ENCODE measurements at regions not wholly inside any gene's neighbourhood (a gene's known extent, or its start where the extent isn't known, plus 50 kb on each side); places are given as distances from the start of the nearest gene placed in this dataset.
"Not testable (repeated sequence)": the region's sequence is repeated elsewhere in the genome, so short reads cannot be mapped to it uniquely, and the experiment has no call there.

GRCh38 chr11:28819741-28820140 is 711.6 kb downstream of the METTL15 start:
- no peak for DNase-seq (ENCODE audit: low read depth)

GRCh38 chr11:28815110-28815509 is 706.9 kb downstream of the METTL15 start:
- no peak for DNase-seq (ENCODE audit: low read depth)

- DNase-seq (ENCODE audit: low read depth): no peak
Measured at GRCh38 chr11:28808771-28809170, 700.6 kb downstream of the METTL15 start.

- no peak for DNase-seq (ENCODE audit: low read depth)
Measured at GRCh38 chr11:28799316-28799715, 691.1 kb downstream of the METTL15 start.

GRCh38 chr11:28798286-28798685 is 690.1 kb downstream of the METTL15 start:
- no peak for DNase-seq (ENCODE audit: low read depth)

- DNase-seq (ENCODE audit: low read depth): no peak
Measured at GRCh38 chr11:28797536-28797935, 689.3 kb downstream of the METTL15 start.

- no peak for DNase-seq (ENCODE audit: low read depth)
Measured at GRCh38 chr11:28794405-28794804, 686.2 kb downstream of the METTL15 start.

- DNase-seq (ENCODE audit: low read depth): no peak
Measured at GRCh38 chr11:28793282-28793738, 685.1 kb downstream of the METTL15 start.

- DNase-seq (ENCODE audit: low read depth): no peak
Measured at GRCh38 chr11:28792856-28793255, 684.7 kb downstream of the METTL15 start.

- DNase-seq (ENCODE audit: low read depth): not testable (repeated sequence)
Measured at GRCh38 chr11:28787897-28788296, 679.7 kb downstream of the METTL15 start.

- DNase-seq (ENCODE audit: low read depth): no peak
Measured at GRCh38 chr11:28777126-28777525, 668.9 kb downstream of the METTL15 start.

- DNase-seq (ENCODE audit: low read depth): no peak
Measured at GRCh38 chr11:28773606-28774005, 665.4 kb downstream of the METTL15 start.

- DNase-seq (ENCODE audit: low read depth): no peak
Measured at GRCh38 chr11:28770806-28771205, 662.6 kb downstream of the METTL15 start.

GRCh38 chr11:28767574-28767973 is 659.4 kb downstream of the METTL15 start:
- DNase-seq (ENCODE audit: low read depth): no peak

- DNase-seq (ENCODE audit: low read depth): no peak
Measured at GRCh38 chr11:28763876-28764275, 655.7 kb downstream of the METTL15 start.

GRCh38 chr11:28763151-28763550 is 655.0 kb downstream of the METTL15 start:
- DNase-seq (ENCODE audit: low read depth): no peak

- no peak for DNase-seq (ENCODE audit: low read depth)
Measured at GRCh38 chr11:28760676-28761390, 652.6 kb downstream of the METTL15 start.

- no peak for DNase-seq (ENCODE audit: low read depth)
Measured at GRCh38 chr11:28759311-28759710, 651.1 kb downstream of the METTL15 start.

GRCh38 chr11:28757725-28758515 is 649.7 kb downstream of the METTL15 start:
- no peak for DNase-seq (ENCODE audit: low read depth)

- no peak for DNase-seq (ENCODE audit: low read depth)
Measured at GRCh38 chr11:28756977-28757376, 648.8 kb downstream of the METTL15 start.

GRCh38 chr11:28743061-28743550 is 634.9 kb downstream of the METTL15 start:
- DNase-seq (ENCODE audit: low read depth): no peak

GRCh38 chr11:28739489-28740280 is 631.5 kb downstream of the METTL15 start:
- no peak for DNase-seq (ENCODE audit: low read depth)
